ENCODE measurements at regions not wholly inside any gene's neighbourhood (a gene's known extent, or its start where the extent isn't known, plus 50 kb on each side); places are given as distances from the start of the nearest gene placed in this dataset.
"Not testable (repeated sequence)": the region's sequence is repeated elsewhere in the genome, so short reads cannot be mapped to it uniquely, and the experiment has no call there.

GRCh38 chr9:33737811-33738606 lies 57.4 kb upstream of the PRSS3 start:
- no peak overlapping the region for H3K4me3 ChIP-seq (ENCODE audit: control insufficient read depth, low read depth, low read length)
- DNase-seq (ENCODE audit: low read depth), result peak; percentile 59
- TF ChIP-seq, protein P1, sequence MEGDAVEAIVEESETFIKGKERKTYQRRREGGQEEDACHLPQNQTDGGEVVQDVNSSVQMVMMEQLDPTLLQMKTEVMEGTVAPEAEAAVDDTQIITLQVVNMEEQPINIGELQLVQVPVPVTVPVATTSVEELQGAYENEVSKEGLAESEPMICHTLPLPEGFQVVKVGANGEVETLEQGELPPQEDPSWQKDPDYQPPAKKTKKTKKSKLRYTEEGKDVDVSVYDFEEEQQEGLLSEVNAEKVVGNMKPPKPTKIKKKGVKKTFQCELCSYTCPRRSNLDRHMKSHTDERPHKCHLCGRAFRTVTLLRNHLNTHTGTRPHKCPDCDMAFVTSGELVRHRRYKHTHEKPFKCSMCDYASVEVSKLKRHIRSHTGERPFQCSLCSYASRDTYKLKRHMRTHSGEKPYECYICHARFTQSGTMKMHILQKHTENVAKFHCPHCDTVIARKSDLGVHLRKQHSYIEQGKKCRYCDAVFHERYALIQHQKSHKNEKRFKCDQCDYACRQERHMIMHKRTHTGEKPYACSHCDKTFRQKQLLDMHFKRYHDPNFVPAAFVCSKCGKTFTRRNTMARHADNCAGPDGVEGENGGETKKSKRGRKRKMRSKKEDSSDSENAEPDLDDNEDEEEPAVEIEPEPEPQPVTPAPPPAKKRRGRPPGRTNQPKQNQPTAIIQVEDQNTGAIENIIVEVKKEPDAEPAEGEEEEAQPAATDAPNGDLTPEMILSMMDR (conservative IDR thresholded peaks at IDR 0.05; ENCODE audit: control insufficient read depth, insufficient read depth, low read depth, low read length), result peak; percentile 76

GRCh38 chr9:33739398-33739797 lies 56.0 kb upstream of the PRSS3 start:
- H3K4me3 ChIP-seq (ENCODE audit: control insufficient read depth, low read depth, low read length), result no peak overlapping the region
- DNase-seq (ENCODE audit: low read depth), result no peak
- TF ChIP-seq, protein P1 (conservative IDR thresholded peaks at IDR 0.05; ENCODE audit: control insufficient read depth, insufficient read depth, low read depth, low read length), result no peak

DNA sequence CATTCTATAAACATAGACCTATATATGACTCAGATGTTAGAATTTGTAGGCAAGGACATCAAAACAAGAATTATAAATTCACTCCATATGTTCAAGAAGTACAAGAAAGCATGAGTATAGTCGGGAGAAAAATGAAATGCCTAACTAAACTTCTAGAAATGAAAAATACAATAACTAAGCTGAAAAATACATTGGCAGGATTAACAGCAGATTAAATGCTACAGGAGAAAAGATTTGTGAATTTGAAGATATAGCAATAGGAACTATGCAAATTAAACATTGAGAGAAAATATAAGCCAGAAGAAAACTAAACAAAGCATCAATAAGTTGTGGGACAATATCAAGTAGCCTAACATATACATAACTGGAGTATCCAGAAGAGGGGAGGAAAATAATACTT lies 55.3 kb upstream of the PRSS3 start:
- peak; percentile 10 for DNase-seq (ENCODE audit: low read depth)
- no peak overlapping the region for H3K4me3 ChIP-seq (ENCODE audit: control insufficient read depth, low read depth, low read length)
- TF ChIP-seq, protein P1 (conservative IDR thresholded peaks at IDR 0.05; ENCODE audit: control insufficient read depth, insufficient read depth, low read depth, low read length), result no peak

DNA sequence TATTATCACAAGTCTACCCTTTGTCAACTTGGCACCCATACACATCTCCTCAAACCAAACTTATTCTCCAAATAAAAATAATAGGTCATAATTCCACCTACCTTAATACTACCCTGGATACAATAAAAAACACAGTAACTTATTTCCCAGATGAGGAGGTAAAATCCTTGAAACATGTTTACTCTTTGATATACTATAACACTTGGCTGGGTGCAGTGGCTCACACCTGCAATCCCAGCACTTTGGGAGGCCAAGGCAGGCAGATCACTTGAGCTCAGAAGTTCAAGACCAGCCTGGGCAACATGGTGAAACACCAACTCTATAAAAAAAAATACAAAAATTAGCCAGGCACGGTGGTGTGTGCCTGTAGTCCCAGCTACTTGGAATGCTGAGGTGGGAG lies 54.4 kb upstream of the PRSS3 start:
- DNase-seq (ENCODE audit: low read depth); H3K4me3 ChIP-seq (ENCODE audit: control insufficient read depth, low read depth, low read length): not testable (repeated sequence)

DNA sequence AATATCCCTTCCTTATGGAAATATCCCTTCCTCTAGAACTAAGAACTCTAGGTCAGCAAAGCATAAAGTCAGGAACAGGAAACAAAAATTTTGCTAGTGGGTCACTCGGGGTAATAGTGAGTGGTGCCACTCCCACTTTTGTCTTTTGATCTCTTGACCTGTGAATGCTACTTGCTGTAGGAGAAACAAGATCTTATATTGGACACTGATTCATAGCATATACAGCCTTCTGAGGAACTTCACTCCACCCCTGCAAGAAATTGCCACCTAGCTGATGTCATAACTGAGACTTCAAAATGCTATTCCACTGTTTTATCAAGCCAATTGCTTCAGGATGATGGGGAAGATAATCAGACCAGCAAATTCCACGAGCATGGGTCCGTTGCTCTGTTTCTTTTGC lies 53.3 kb upstream of the PRSS3 start:
- TF ChIP-seq, protein P1 (conservative IDR thresholded peaks at IDR 0.05; ENCODE audit: control insufficient read depth, insufficient read depth, low read depth, low read length), result no peak
- DNase-seq (ENCODE audit: low read depth), result no peak

DNA sequence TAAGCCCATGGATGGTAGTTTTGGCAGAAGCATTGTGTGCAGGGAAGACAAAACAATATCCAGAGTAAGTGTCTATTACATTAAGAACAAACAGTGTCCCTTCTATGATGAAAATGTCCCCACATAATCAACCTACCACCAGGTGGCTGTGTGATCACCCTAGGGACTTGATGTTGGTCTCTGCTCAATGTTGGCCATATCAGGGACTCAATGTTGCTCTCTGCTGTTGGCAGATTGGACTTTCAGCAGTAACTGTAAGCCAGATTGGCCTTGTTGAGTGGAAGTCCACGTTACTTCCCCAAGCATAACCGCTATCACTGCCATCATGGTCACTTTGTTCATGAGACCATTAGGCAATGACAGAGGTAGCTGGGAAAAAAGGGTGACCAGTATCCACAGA lies 52.8 kb upstream of the PRSS3 start:
- TF ChIP-seq, protein P1 (conservative IDR thresholded peaks at IDR 0.05; ENCODE audit: control insufficient read depth, insufficient read depth, low read depth, low read length), result no peak
- H3K4me3 ChIP-seq (ENCODE audit: control insufficient read depth, low read depth, low read length), result no peak overlapping the region

More for the DNA sequence above, 53.3 kb upstream of the PRSS3 start:
- H3K4me3 ChIP-seq (ENCODE audit: control insufficient read depth, low read depth, low read length), result no peak overlapping the region

More for the DNA sequence above, 52.8 kb upstream of the PRSS3 start:
- DNase-seq (ENCODE audit: low read depth), result no peak
